HEK293T (cell line): ENCODE measurements at regions not wholly inside any gene's neighbourhood (a gene's known extent, or its start where the extent isn't known, plus 50 kb on each side); places are given as distances from the start of the nearest gene placed in this dataset.

Experiments used
- ARNT ChIP-seq: fragments of 450-650 bp; IDR thresholded peaks from 2 replicates; pipeline ENCODE4 v1.6.1; 2017; ENCODE audit warnings: mild to moderate bottlenecking
- BHLHE40 ChIP-seq: fragments of 450-650 bp; IDR thresholded peaks from 2 replicates; pipeline ENCODE4 v1.6.1; 2016; ENCODE audit warnings: mild to moderate bottlenecking, moderate library complexity, borderline replicate concordance
- ELF4 ChIP-seq: fragments of 450-650 bp; IDR thresholded peaks from 2 replicates; pipeline ENCODE4 v1.6.1; 2017; ENCODE audit warnings: antibody characterized with exemption
- FOXA1 ChIP-seq: fragments of 450-650 bp; IDR thresholded peaks from 2 replicates; pipeline ENCODE4 v1.6.1; 2016; ENCODE audit warnings: mild to moderate bottlenecking
- FOXK2 ChIP-seq: fragments of 450-650 bp; IDR thresholded peaks from 2 replicates; pipeline ENCODE4 v1.6.1; 2016; ENCODE audit warnings: mild to moderate bottlenecking
- LEF1 ChIP-seq: fragments of 450-650 bp; IDR thresholded peaks from 2 replicates; pipeline ENCODE4 v1.6.1; 2017; ENCODE audit warnings: mild to moderate bottlenecking, borderline replicate concordance
- NFRKB ChIP-seq: fragments of 450-650 bp; IDR thresholded peaks from 2 replicates; pipeline ENCODE4 v1.6.1; 2016; ENCODE audit warnings: mild to moderate bottlenecking, moderate library complexity
- TF ChIP-seq, protein P1 (sequence below): fragments of 450-650 bp; IDR thresholded peaks from 2 replicates; pipeline ENCODE4 v1.6.1; 2016

DNA sequence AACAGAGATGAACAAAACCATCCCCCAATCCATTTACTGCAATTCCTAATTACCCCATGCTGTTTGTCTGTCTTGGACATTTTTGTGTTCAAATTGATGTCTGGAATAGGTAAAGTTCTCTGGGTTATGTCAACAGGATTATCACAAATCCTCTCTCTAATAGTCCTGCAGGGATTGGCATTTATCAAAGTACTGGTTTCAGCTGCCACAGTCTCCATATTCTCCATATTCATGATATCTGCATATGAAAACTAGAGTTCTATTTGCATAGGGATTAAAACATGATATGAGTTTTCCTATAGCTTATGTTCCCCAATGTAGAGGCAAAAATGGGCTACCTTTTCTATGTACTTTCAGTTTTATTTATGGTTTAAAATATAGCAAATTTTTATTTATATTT is 355.8 kb downstream of the ADRA2A start:
- TF ChIP-seq, protein P1, sequence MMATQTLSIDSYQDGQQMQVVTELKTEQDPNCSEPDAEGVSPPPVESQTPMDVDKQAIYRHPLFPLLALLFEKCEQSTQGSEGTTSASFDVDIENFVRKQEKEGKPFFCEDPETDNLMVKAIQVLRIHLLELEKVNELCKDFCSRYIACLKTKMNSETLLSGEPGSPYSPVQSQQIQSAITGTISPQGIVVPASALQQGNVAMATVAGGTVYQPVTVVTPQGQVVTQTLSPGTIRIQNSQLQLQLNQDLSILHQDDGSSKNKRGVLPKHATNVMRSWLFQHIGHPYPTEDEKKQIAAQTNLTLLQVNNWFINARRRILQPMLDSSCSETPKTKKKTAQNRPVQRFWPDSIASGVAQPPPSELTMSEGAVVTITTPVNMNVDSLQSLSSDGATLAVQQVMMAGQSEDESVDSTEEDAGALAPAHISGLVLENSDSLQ: no peak
- TF ChIP-seq LEF1 (no peak), NFRKB (no peak), FOXA1 (no peak), ELF4 (no peak), ARNT (no peak), BHLHE40 (no peak), FOXK2 (no peak)
